LNCaP clone FGC (cell line): ENCODE measurements at regions not wholly inside any gene's neighbourhood (a gene's known extent, or its start where the extent isn't known, plus 50 kb on each side); places are given as distances from the start of the nearest gene placed in this dataset.
A peak's percentile ranks its signal among the peaks of the same experiment; 100 is the strongest.
"Not testable (repeated sequence)": the region's sequence is repeated elsewhere in the genome, so short reads cannot be mapped to it uniquely, and the experiment has no call there.

ENCODE experiments used
- DNase-seq: peaks from one replicate; pipeline ENCODE4 v3.0.0-alpha.2; 2011; ENCODE audit warnings: low read depth
- H3K4me3 ChIP-seq: 2 replicates; pipeline ENCODE4 v1.5.1; 2011; ENCODE audit warnings: mild to moderate bottlenecking, low read depth, low read length, control low read depth
- TF ChIP-seq, protein P1 (sequence below): IDR thresholded peaks from 2 replicates; pipeline ENCODE4 v1.5.1; 2012; ENCODE audit warnings: mild to moderate bottlenecking; ENCODE audit not compliant: control insufficient read depth, insufficient read depth; ENCODE audit errors: extremely low read depth

GRCh38 chr7:124183649-124184048, 150.8 kb upstream of the TMEM229A start:
- H3K4me3 ChIP-seq, result no peak overlapping the region
- DNase-seq, result no peak
- TF ChIP-seq, protein P1, sequence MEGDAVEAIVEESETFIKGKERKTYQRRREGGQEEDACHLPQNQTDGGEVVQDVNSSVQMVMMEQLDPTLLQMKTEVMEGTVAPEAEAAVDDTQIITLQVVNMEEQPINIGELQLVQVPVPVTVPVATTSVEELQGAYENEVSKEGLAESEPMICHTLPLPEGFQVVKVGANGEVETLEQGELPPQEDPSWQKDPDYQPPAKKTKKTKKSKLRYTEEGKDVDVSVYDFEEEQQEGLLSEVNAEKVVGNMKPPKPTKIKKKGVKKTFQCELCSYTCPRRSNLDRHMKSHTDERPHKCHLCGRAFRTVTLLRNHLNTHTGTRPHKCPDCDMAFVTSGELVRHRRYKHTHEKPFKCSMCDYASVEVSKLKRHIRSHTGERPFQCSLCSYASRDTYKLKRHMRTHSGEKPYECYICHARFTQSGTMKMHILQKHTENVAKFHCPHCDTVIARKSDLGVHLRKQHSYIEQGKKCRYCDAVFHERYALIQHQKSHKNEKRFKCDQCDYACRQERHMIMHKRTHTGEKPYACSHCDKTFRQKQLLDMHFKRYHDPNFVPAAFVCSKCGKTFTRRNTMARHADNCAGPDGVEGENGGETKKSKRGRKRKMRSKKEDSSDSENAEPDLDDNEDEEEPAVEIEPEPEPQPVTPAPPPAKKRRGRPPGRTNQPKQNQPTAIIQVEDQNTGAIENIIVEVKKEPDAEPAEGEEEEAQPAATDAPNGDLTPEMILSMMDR, result no peak

- no peak overlapping the region for H3K4me3 ChIP-seq
- DNase-seq, result no peak
- TF ChIP-seq, protein P1, result no peak
Measured at GRCh38 chr7:124179641-124180040, 146.8 kb upstream of the TMEM229A start.

DNA sequence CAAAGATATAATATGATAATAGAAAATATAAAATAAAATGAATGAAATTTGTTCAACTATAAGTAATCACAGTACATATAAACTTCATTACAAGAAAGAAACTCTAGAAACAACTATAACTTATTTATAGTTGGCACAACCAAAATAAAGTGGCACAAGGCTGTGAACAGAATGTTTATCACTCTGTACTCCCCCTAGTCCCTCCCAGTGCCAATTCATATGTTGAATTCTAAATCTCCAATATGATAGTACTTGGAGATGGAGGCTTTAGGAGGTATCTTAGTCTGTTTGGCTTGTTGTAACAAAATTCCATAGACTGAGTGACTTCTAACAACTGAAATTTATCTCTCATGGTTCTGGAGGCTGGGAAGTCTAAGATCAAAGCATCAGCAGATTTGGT, 145.0 kb upstream of the TMEM229A start:
- H3K4me3 ChIP-seq, result no peak overlapping the region
- DNase-seq, result no peak
- TF ChIP-seq, protein P1, result no peak

- not testable (repeated sequence) for H3K4me3 ChIP-seq, DNase-seq
Measured at GRCh38 chr7:124171812-124172211, 138.9 kb upstream of the TMEM229A start.

GRCh38 chr7:124171068-124171467, 138.2 kb upstream of the TMEM229A start:
- peak; percentile 7 for DNase-seq
- TF ChIP-seq, protein P1, result peak; percentile 61
- no peak overlapping the region for H3K4me3 ChIP-seq

DNA sequence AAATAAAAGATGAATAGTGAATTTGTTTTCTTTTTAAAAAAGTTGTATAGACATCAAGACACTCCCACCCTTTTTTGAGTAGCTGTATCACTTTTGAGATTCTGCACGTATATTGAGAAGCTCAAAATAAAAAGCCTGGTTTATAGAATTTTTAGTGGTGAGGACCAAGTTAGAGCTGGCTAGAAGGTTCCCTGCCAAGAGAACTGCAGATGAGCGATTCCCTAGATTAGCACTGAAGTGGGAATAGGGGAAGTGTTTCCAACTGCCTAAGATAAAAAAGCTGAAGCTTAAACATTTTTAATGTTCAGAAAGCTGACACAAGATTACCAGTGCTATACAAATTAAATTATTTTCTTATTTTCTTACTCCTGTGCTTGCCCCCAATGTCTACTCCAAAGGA, 135.7 kb upstream of the TMEM229A start:
- DNase-seq, result no peak
- H3K4me3 ChIP-seq, result no peak overlapping the region
- TF ChIP-seq, protein P1, result no peak

DNA sequence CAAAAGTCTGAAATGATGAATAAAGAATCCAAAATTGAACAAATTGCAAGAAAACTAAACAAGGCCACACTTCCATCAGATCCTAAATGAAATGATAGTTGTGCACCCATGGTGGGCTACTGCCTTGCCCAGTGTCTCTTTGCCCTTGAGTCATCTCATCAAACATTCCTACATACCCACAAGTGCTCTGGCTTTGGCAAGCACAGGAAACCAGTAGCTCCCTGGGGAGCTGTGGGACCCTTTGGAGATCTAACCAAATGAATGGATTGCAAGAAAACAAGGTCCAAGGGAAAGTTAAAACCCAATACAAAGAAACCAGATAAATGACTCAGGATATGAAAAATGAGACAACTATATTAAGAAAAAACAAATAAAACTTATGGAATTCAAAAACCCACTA, 129.8 kb upstream of the TMEM229A start:
- DNase-seq, result no peak
- H3K4me3 ChIP-seq, result no peak overlapping the region
- TF ChIP-seq, protein P1, result no peak
